Brain microvascular endothelial cell (primary cell): ENCODE measurements at regions not wholly inside any gene's neighbourhood (a gene's known extent, or its start where the extent isn't known, plus 50 kb on each side); places are given as distances from the start of the nearest gene placed in this dataset.

Experiments
- DNase-seq: peaks from one replicate; pipeline ENCODE4 v3.0.0-alpha.2; 2020
- H3K27ac ChIP-seq: fragments of 250-450 bp; sonication (Bioruptor Pico); 2 replicates; pipeline ENCODE4 v1.5.1; 2020; ENCODE audit warnings: mild to moderate bottlenecking, moderate library complexity
- H3K27me3 ChIP-seq: fragments of 250-450 bp; sonication (Bioruptor Pico); replicated peaks from 2 replicates; pipeline ENCODE4 v1.5.1; 2020; ENCODE audit warnings: mild to moderate bottlenecking
- H3K36me3 ChIP-seq: fragments of 250-450 bp; sonication (Bioruptor Pico); replicated peaks from 2 replicates; pipeline ENCODE4 v1.5.1; 2020; ENCODE audit warnings: mild to moderate bottlenecking
- H3K4me3 ChIP-seq: 2 replicates; pipeline ENCODE4 v1.5.1; 2011; ENCODE audit warnings: low read depth, mild to moderate bottlenecking, control low read depth, low read length, moderate library complexity
- CTCF ChIP-seq: IDR thresholded peaks from 2 replicates; pipeline ENCODE4 v1.5.1; 2011; ENCODE audit warnings: low read depth, mild to moderate bottlenecking, moderate library complexity, low read length, control low read depth, inconsistent platforms; ENCODE audit errors: missing control alignments
- in situ Hi-C: cut with HindIII; loops from 2 replicates; pipeline ENCODE4 v1.10.0; 2017; ENCODE audit warnings: low sequenced_read_pairs, low pct_ligation_motif_present

- TF ChIP-seq CTCF = no peak
- in situ Hi-C loops = no loop called here
- DNase-seq = no peak
Observed at GRCh38 chr1:215489771-215490565, 77.1 kb upstream of the KCTD3 start.

GRCh38 chr1:215497528-215497927 is 69.6 kb upstream of the KCTD3 start:
- H3K36me3 ChIP-seq = no peaks in the 10 kb centered on the region
- H3K27me3 ChIP-seq = no peaks in the 10 kb centered on the region
- in situ Hi-C loops = no loop called here
- TF ChIP-seq CTCF = no peak
- DNase-seq = no peak
- H3K27ac ChIP-seq = no peak overlapping the region
- no peak overlapping the region for H3K4me3 ChIP-seq

More at GRCh38 chr1:215489771-215490565, 77.1 kb upstream of the KCTD3 start:
- no peaks in the 10 kb centered on the region for H3K27me3 ChIP-seq
- H3K27ac ChIP-seq = no peak overlapping the region
- H3K36me3 ChIP-seq = no peaks in the 10 kb centered on the region
- H3K4me3 ChIP-seq = no peak overlapping the region

- no peaks in the 10 kb centered on the region for H3K27me3 ChIP-seq
- H3K36me3 ChIP-seq = no peaks in the 10 kb centered on the region
- no peak for TF ChIP-seq CTCF
- no peak for DNase-seq
- H3K4me3 ChIP-seq = no peak overlapping the region
- H3K27ac ChIP-seq = no peak overlapping the region
- in situ Hi-C loops = no loop called here
Observed at GRCh38 chr1:215501496-215501895, 65.6 kb upstream of the KCTD3 start.

- no peaks in the 10 kb centered on the region for H3K27me3 ChIP-seq
- no peak overlapping the region for H3K4me3 ChIP-seq
- no peaks in the 10 kb centered on the region for H3K36me3 ChIP-seq
- DNase-seq = no peak
- TF ChIP-seq CTCF = no peak
- in situ Hi-C loops = no loop called here
- no peak overlapping the region for H3K27ac ChIP-seq
Observed at GRCh38 chr1:215502081-215502480, 65.0 kb upstream of the KCTD3 start.

- Histone ChIP-seq H3K27me3 (no peaks in the 10 kb centered on the region), H3K27ac (no peak overlapping the region), H3K36me3 (no peaks in the 10 kb centered on the region), H3K4me3 (no peak overlapping the region)
- DNase-seq = no peak
- in situ Hi-C loops = no loop called here
- TF ChIP-seq CTCF = no peak
Observed at GRCh38 chr1:215507119-215507518, 60.0 kb upstream of the KCTD3 start.

GRCh38 chr1:215508311-215508710 is 58.8 kb upstream of the KCTD3 start:
- Histone ChIP-seq H3K27me3 (no peaks in the 10 kb centered on the region), H3K4me3 (no peak overlapping the region), H3K27ac (no peak overlapping the region), H3K36me3 (no peaks in the 10 kb centered on the region)
- TF ChIP-seq CTCF = no peak
- no peak for DNase-seq
- in situ Hi-C loops = no loop called here
